ENCODE measurements at regions not wholly inside any gene's neighbourhood (a gene's known extent, or its start where the extent isn't known, plus 50 kb on each side); places are given as distances from the start of the nearest gene placed in this dataset.

DNA sequence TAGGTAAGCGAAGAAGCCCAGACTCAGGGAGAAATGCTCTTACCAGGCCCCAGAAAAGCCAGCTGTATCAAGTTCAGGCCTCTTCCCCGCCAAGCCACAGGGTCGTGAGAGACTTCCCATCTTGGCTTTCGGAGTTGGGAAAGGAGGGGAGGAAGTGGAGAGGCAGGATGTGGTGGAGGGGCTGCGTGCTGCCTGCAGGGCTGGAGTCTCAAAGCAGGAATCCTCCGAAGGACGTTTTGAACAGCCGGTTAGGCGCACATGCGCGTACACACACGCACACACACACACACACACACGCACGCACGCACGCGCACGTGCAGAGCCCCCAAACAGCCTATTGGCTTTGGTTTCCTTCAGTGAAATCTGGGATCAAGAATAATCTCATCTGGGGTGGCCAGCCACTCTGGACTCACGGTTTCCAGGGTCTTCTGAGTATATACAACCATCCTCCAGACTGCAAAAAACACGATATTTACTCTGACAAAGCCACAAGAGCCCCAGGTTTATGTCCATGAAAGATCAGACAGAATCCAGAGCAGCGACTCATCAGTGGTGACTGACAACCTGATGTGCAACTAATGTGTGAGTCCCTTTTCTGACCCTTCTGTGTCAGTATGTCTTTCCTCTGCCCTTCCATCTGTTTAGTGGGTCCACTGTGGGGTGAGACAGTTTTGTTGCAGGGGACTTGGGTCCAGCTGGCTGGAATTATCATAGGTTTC is 115.0 kb upstream of the ZNF438 start:
- DNase-seq: no peak

DNA sequence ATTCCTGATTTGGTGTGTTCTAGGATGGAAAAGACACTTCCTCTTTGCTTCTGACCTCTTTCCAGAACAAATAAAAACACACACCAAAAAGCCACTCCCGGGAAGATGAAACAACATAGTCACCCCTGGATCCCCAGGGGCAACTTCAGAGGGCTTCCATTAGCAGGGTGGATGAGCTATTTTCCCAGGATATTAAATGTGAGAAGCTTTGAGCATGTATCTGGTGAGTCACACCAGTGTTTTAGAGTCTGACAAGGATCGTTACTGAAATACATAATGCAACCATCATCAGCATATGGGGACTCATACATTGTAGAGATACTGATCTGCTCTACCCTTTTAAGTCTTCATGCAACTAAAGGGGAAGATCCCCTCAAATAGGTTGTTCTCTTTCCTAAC is 115.5 kb upstream of the ZNF438 start:
- no peak for DNase-seq

DNA sequence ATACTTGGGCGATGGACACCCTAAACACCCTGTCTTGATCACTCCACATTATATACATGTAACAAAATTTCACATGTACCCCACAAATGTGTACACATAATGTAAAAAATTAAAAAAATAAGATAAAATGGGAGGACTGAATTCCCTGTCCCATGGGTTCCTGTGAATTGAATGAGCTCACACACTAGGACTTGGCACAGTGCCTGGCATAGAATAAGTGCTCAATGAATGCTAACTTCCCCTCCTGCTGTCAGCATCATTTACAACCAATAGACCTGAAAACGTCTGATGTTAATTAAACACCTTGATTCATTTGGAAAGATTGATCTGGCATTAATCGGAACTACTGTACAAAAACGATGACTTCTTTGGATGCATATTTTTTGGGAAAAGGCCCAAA is 117.3 kb upstream of the ZNF438 start:
- DNase-seq: no peak

DNA sequence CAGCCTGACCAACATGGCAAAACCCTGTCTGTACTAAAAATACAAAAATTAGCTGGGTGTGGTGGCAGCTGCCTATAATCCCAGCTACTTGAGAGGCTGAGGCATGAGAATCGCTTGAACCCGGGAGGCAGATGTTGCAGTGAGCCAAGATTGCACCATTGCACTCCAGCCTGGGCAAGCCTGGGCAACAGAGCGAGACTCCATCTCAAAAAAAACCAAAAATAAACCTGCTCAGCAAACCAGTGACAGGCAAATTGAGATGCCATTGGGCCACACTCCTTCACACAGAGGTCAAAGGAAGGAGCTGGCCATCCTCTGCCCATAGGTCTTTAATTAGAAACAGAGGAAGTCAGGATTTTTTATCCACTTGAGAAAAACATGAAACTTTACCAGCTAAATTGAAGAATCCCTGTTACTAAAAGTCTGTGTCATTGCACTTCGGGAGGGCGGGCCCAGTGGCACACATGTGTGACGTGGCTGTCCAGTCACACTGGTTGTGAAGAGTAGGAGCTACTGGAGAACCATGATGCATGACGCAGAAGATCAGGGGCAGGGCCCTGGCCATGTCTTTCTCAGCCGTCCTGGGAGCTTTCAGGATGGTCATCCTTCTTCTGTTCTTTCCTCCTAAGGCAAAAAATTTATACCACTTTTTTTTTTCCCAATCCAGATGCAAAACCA is 118.3 kb upstream of the ZNF438 start:
- no peak for DNase-seq

DNA sequence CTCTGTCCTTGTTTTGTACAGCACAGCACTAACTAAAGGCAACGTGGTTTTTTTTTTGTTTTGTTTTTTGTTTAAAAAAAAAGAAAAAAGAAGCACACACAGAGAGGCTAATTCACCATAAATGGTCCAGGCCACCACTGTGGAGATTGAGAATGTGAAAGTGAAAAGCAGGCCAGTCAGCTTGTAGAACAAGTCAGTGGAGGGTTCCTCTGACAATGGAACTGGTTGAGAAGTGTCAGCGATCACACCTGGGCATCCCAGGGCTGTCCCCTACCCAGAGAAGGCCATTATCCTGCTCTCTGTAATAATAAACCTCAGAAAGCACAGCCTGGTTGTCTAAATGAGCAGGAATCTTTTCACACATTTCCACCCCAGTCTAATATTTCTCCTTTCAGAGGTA is 119.6 kb upstream of the ZNF438 start:
- DNase-seq: no peak

- no peak for DNase-seq
Observed at GRCh38 chr10:31152421-31153135, 120.9 kb upstream of the ZNF438 start.

- no peak for DNase-seq
Observed at GRCh38 chr10:31153161-31153560, 121.5 kb upstream of the ZNF438 start.

- no peak for DNase-seq
Observed at GRCh38 chr10:31153692-31154091, 122.0 kb upstream of the ZNF438 start.

- DNase-seq: no peak
Observed at GRCh38 chr10:31154996-31155395, 123.3 kb upstream of the ZNF438 start.

DNA sequence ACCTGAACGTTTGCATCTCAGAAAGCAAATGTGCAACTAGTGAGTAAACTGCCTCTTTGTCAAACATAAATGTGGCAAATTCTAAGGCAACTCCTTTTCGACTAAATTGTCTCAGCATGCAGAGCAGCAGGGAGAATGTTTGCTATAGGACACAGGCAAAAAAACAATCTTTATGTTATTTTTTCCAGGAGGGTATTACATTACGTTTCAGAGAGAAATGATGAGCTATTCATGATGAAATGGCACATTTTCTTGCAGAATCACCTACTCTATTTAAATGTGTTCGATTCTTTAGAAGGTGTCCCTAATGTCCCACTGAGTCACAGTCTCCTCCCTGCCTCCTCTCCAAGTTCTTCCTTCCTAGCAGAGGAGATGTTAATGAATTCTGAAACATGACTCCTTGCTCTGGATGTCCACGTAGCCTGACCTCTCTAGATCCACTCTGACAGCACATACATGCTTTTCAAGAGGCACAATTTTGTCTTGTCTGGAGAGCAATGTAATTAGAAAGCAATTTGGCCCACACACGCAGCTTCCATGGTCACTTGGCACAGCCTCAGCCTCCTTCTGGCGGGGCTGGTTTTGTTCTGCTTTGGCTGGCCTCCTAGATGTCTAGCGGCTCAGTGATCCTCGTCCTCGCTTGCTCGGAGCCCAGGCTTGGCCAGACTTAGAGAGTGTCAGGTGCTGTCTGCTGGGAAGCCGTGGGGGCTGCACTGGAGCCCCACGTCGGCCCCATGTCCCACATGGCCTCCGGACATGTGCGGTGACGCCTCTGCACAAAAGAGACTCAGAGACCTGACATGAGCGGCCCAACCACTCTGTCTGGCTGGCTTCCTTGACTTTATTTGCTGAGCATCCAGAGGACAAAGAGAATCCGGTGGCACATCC is 125.7 kb upstream of the ZNF438 start:
- DNase-seq: no peak

DNA sequence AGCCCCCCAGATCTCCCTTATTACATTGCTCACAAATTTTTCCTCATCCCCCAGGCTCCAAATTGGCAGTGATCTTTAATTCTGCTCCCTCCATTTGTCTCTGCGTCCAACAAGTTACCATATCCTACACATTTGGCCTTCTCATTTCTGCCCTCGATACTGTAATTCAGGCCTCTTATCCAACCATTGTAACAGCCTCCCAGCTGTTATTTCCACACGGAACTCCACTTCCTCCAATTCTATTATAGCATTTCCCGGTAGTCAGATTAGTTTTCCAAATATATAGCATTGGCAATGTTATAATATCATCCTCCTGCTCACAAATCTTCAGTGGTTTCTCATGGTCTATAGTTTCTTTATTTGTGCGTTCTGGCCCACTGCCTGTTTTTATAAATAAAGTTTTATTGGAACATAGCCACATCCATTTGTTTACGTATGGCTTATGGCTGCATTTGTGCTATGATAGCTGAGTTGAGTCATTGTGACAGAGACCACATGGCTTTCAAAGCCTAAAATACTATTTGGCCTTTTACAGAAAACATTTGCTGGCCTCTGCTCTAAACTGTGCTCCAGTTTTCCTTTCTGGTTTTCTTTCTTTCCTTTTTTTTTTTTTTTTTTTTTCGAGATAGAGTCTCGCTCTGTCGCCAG is 126.5 kb upstream of the ZNF438 start:
- DNase-seq: no peak

DNA sequence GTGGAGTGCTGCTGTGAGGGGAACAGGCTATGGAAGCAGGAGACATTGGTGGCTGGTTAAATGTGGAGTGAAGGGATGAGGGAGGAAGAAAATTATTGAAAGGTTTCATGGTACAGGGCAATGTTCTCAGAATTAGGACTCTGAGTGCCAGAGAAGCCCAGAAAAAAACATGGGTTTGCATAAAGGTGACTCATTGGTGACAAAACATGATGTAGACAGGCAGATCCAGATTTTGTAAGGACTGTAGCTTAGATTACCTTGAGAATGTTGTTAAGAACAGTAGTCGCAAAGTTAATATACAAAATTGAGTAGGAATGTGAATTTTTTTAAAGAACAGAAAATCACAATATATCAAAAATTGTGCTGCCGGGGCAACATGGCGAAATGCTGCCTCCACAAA is 134.9 kb upstream of the ZNF438 start:
- DNase-seq: no peak

DNA sequence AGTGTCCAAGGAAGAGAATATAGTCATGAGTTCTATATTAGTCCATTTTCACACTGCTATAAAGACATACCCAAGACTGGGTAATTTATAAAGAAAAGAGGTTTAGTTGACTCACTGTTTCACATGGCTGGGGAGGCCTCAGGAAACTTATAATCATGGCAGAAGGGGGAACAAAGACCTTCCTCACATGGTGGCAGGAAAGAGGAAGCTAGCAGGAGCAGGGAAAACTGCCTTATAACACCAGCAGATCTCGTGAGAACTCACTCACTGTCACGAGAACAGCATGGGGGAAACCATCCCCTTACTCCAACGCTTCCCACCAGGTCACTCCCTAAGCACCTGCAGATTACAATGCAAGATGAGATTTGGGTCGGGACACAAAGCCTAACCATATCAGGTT is 139.0 kb upstream of the ZNF438 start:
- DNase-seq: no peak

GRCh38 chr10:31171402-31172083 is 139.9 kb upstream of the ZNF438 start:
- no peak for DNase-seq

- DNase-seq: no peak
Observed at GRCh38 chr10:31172925-31173324, 141.3 kb upstream of the ZNF438 start.

- no peak for DNase-seq
Observed at GRCh38 chr10:31173752-31174151, 142.1 kb upstream of the ZNF438 start.

GRCh38 chr10:31179091-31179680 is 139.8 kb upstream of the ZEB1 start:
- no peak for DNase-seq

- DNase-seq: no peak
Observed at GRCh38 chr10:31186225-31187000, 132.6 kb upstream of the ZEB1 start.

DNA sequence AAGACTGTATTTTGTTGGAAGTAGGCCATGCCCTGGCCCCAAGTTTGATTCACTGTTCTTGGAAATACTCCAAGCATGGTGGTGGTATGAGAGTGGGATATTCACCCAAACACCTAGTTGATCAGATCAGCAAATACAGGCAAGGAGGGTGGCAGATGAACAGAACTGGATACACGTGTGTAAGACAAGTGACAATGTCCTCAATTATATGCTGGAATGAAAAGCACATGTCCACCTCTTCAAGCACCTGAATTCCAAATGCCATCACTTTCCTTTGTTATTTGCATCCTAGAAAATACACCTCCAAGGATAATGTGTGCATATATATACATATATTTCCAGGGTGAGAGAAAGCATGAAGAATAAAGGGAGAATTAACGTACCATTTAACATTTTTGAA is 131.8 kb upstream of the ZEB1 start:
- DNase-seq: no peak

GRCh38 chr10:31187607-31188210 is 131.3 kb upstream of the ZEB1 start:
- no peak for DNase-seq

All from NCI-H1048 (cell line).